Mammary epithelial cell (primary cell): ENCODE measurements at regions not wholly inside any gene's neighbourhood (a gene's known extent, or its start where the extent isn't known, plus 50 kb on each side); places are given as distances from the start of the nearest gene placed in this dataset.

Experiments used
- EZH2 ChIP-seq: IDR thresholded peaks from 2 replicates; pipeline ENCODE4 v1.6.1; 2012; ENCODE audit warnings: low read length, inconsistent platforms, borderline replicate concordance
- TF ChIP-seq, protein P1 (sequence below), 2 donors: IDR thresholded peaks in 1 of 2; conservative IDR thresholded peaks in 1 of 2; 2 replicates each; pipeline ENCODE4 v1.5.1; 2011 to 2012; ENCODE audit warnings: inconsistent platforms in 2 of 2, low read length in 2 of 2, mild to moderate bottlenecking in 2 of 2, control low read depth in 1 of 2, low read depth in 1 of 2; ENCODE audit not compliant: insufficient read depth in 1 of 2; ENCODE audit errors: extremely low read depth in 1 of 2

DNA sequence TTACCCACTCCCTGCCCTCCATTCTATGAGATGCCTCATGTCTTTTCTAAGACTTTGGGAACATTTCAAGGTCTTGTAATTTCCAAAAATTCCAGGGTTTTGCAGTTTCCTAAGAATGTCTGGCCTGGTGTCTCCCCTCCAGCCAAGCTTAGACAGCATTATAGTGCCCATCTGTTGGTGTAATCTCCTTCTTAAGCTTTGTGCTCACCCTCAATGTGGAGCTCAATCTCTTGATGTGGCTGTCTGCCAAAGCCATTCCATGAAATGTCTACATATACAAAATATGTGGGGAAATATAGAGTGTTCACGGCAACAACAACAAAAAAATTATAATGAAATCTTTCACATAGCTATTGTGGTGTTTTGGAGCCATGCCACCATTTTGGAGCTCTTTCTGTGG, 558.4 kb downstream of the PIK3C3 start:
- TF ChIP-seq, protein P1, sequence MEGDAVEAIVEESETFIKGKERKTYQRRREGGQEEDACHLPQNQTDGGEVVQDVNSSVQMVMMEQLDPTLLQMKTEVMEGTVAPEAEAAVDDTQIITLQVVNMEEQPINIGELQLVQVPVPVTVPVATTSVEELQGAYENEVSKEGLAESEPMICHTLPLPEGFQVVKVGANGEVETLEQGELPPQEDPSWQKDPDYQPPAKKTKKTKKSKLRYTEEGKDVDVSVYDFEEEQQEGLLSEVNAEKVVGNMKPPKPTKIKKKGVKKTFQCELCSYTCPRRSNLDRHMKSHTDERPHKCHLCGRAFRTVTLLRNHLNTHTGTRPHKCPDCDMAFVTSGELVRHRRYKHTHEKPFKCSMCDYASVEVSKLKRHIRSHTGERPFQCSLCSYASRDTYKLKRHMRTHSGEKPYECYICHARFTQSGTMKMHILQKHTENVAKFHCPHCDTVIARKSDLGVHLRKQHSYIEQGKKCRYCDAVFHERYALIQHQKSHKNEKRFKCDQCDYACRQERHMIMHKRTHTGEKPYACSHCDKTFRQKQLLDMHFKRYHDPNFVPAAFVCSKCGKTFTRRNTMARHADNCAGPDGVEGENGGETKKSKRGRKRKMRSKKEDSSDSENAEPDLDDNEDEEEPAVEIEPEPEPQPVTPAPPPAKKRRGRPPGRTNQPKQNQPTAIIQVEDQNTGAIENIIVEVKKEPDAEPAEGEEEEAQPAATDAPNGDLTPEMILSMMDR (conservative IDR thresholded peaks at IDR 0.05 in 1 of 2, IDR thresholded peaks at IDR 0.05 in 1 of 2; ENCODE audit: extremely low read depth in 1 of 2, insufficient read depth in 1 of 2, low read depth in 1 of 2, low read length in 2 of 2), result no peak
- no peak for TF ChIP-seq EZH2
